ENCODE measurements at regions not wholly inside any gene's neighbourhood (a gene's known extent, or its start where the extent isn't known, plus 50 kb on each side); places are given as distances from the start of the nearest gene placed in this dataset.
A peak's percentile ranks its signal among the peaks of the same experiment; 100 is the strongest.

- no peak for DNase-seq
Measured at GRCh38 chr9:14517154-14517906, 175.9 kb downstream of the ZDHHC21 start.

- no peak for DNase-seq
Measured at GRCh38 chr9:14516656-14517055, 176.6 kb downstream of the ZDHHC21 start.

GRCh38 chr9:14515571-14516198, 177.5 kb downstream of the ZDHHC21 start:
- DNase-seq, result no peak

GRCh38 chr9:14515049-14515448, 178.2 kb downstream of the ZDHHC21 start:
- DNase-seq, result no peak

GRCh38 chr9:14512942-14513341, 180.3 kb downstream of the ZDHHC21 start:
- DNase-seq, result no peak

GRCh38 chr9:14511452-14511851, 181.8 kb downstream of the ZDHHC21 start:
- DNase-seq, result no peak

- no peak for DNase-seq
Measured at GRCh38 chr9:14508884-14509283, 184.3 kb downstream of the ZDHHC21 start.

GRCh38 chr9:14501366-14501765, 187.4 kb upstream of the NFIB start:
- no peak for DNase-seq

- DNase-seq, result no peak
Measured at GRCh38 chr9:14500705-14501104, 186.8 kb upstream of the NFIB start.

- no peak for DNase-seq
Measured at GRCh38 chr9:14499976-14500375, 186.0 kb upstream of the NFIB start.

GRCh38 chr9:14498824-14499223, 184.9 kb upstream of the NFIB start:
- DNase-seq, result no peak

- DNase-seq, result no peak
Measured at GRCh38 chr9:14497476-14497875, 183.5 kb upstream of the NFIB start.

GRCh38 chr9:14488421-14489190, 174.7 kb upstream of the NFIB start:
- no peak for DNase-seq

- DNase-seq, result no peak
Measured at GRCh38 chr9:14487547-14488185, 173.7 kb upstream of the NFIB start.

GRCh38 chr9:14485366-14485765, 171.4 kb upstream of the NFIB start:
- peak; percentile 33 for DNase-seq

GRCh38 chr9:14482856-14483255, 168.9 kb upstream of the NFIB start:
- no peak for DNase-seq

- DNase-seq, result no peak
Measured at GRCh38 chr9:14480526-14480925, 166.6 kb upstream of the NFIB start.

GRCh38 chr9:14479163-14479560, 165.2 kb upstream of the NFIB start:
- DNase-seq, result no peak

GRCh38 chr9:14478175-14479162, 164.5 kb upstream of the NFIB start:
- no peak for DNase-seq

GRCh38 chr9:14471041-14471440, 157.1 kb upstream of the NFIB start:
- DNase-seq, result no peak

GRCh38 chr9:14467675-14468374, 153.9 kb upstream of the NFIB start:
- no peak for DNase-seq

- DNase-seq, result no peak
Measured at GRCh38 chr9:14466828-14467227, 152.9 kb upstream of the NFIB start.
